ENCODE measurements at regions not wholly inside any gene's neighbourhood (a gene's known extent, or its start where the extent isn't known, plus 50 kb on each side); places are given as distances from the start of the nearest gene placed in this dataset.

DNA sequence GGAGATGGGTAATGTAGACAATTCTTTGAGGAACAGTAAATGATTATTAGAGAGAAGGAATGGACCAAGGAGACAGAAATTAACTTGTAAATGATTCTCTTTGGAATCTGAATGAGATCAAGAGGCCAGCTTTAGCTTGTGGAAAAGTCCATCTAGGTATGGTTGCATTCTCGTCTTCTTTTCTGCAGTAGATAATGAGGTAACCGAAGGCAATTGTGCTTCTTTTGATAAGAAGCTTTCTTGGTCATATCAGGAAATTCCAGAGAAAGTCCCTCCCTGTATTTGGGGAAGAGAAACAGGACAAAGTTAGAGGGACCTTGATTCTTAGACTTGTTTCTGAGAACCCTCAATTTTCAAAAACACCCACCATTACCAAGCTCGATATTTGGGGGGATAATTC, 109.1 kb upstream of the PRSS16 start:
- TF ChIP-seq POLR2AphosphoS5 (IDR thresholded peaks at IDR 0.05; ENCODE audit: low read depth, low read length), result no peak
- no peak for TF ChIP-seq SIN3A (IDR thresholded peaks at IDR 0.05; ENCODE audit: borderline replicate concordance, insufficient read depth, low read length)
- TF ChIP-seq TAF1 (IDR thresholded peaks at IDR 0.05; ENCODE audit: borderline replicate concordance, insufficient read depth, low read length), result no peak
